IMR-90 (cell line): ENCODE measurements at regions not wholly inside any gene's neighbourhood (a gene's known extent, or its start where the extent isn't known, plus 50 kb on each side); places are given as distances from the start of the nearest gene placed in this dataset.

Experiments
- BHLHE40 ChIP-seq: fragments of 150-350 bp; IDR thresholded peaks from 2 replicates; pipeline ENCODE4 v1.6.1; 2016; ENCODE audit warnings: mild to moderate bottlenecking, low read depth, low read length
- CTCF ChIP-seq: conservative IDR thresholded peaks from 2 replicates; pipeline ENCODE4 v1.5.1; 2012; ENCODE audit warnings: mild to moderate bottlenecking, low read depth, low read length, improper control_type of control experiment
- ELK1 ChIP-seq: fragments of 150-350 bp; IDR thresholded peaks from 2 replicates; pipeline ENCODE4 v1.6.1; 2016; ENCODE audit warnings: low read depth, mild to moderate bottlenecking, low read length, moderate library complexity, borderline replicate concordance
- MXI1 ChIP-seq: IDR thresholded peaks from 2 replicates; pipeline ENCODE4 v1.6.1; 2012; ENCODE audit warnings: low read depth, mild to moderate bottlenecking, low read length, moderate library complexity, borderline replicate concordance
- NFE2L2 ChIP-seq: fragments of 150-350 bp; IDR thresholded peaks from 2 replicates; pipeline ENCODE4 v1.6.1; 2016; ENCODE audit warnings: low read depth, mild to moderate bottlenecking, low read length
- POLR2A ChIP-seq: IDR thresholded peaks from 2 replicates; pipeline ENCODE4 v1.6.1; 2012; ENCODE audit warnings: mild to moderate bottlenecking, low read depth, low read length
- RAD21 ChIP-seq: IDR thresholded peaks from 2 replicates; pipeline ENCODE4 v1.6.1; 2012; ENCODE audit warnings: low read length, improper control_type of control experiment
- SMC3 ChIP-seq: fragments of 150-350 bp; IDR thresholded peaks from 2 replicates; pipeline ENCODE4 v1.6.1; 2016; ENCODE audit warnings: low read depth, mild to moderate bottlenecking, antibody characterized with exemption, low read length, moderate library complexity
- USF2 ChIP-seq: fragments of 150-350 bp; IDR thresholded peaks from 2 replicates; pipeline ENCODE4 v1.6.1; 2017; ENCODE audit warnings: mild to moderate bottlenecking, antibody characterized with exemption, low read length, low read depth

- TF ChIP-seq CTCF (no peak), SMC3 (no peak), POLR2A (no peak), RAD21 (no peak), NFE2L2 (no peak), BHLHE40 (no peak), MXI1 (no peak), ELK1 (no peak), USF2 (no peak)
Observed at GRCh38 chr1:238628110-238628509, 737.4 kb upstream of the ZP4 start.
